ENCODE measurements at regions not wholly inside any gene's neighbourhood (a gene's known extent, or its start where the extent isn't known, plus 50 kb on each side); places are given as distances from the start of the nearest gene placed in this dataset.
A peak's percentile ranks its signal among the peaks of the same experiment; 100 is the strongest.
"Not testable (repeated sequence)": the region's sequence is repeated elsewhere in the genome, so short reads cannot be mapped to it uniquely, and the experiment has no call there.

DNA sequence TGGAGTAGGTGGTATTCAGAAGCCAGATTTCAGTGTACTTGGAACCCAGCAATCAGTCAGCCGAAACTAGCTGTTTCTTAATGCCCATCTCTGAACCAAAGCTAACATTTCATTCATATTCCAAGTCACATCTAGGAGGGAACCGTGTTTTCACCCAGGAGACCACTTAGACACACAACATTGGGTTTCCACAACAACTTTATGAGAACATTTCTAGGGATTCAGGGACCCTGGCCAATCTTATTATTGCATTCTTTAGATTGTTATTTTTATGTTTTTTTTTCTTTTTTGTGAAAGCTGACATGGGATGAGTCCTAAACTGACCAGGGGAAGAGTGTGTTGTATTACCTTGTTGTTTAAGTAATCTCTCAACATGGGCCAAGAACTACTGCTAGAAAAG is 72.5 kb upstream of the KIAA0040 start:
- in situ Hi-C loops (cut with MboI; ENCODE audit: low pct_unique_long_range_greater_than_20kb in 2 of 9, low sequenced_read_pairs in 9 of 9, unreplicated experiment in 9 of 9) = no loop called here
- WGBS, 10 experiments = 0 to 89% (median 74%) methylated on average over 1 to 2 of the region's 2 CpGs; no CpG with 5 or more reads in 1 of the 10 experiments
- ATAC-seq (replicated peaks in 6 of 8) = no peak
- no peak overlapping the region for H3K4me3 ChIP-seq
- H3K27ac ChIP-seq = no peak overlapping the region
- H3K4me1 ChIP-seq (replicated peaks in 1 of 2) = no peaks in the 10 kb centered on the region

- in situ Hi-C loops (cut with MboI; ENCODE audit: low pct_unique_long_range_greater_than_20kb in 2 of 9, low sequenced_read_pairs in 9 of 9, unreplicated experiment in 9 of 9) = no loop called here
- WGBS, 10 experiments = 0 to 64% (median 20%) methylated on average over 1 of the region's 1 CpG; no CpG with 5 or more reads in 1 of the 10 experiments
- ATAC-seq (replicated peaks in 6 of 8) = peak in 2 of 8 experiments; percentile 74 to 83
- H3K4me3 ChIP-seq = no peak overlapping the region
- H3K27ac ChIP-seq = no peak overlapping the region
- no peaks in the 10 kb centered on the region for H3K4me1 ChIP-seq (replicated peaks in 1 of 2)
These were observed 70.0 kb upstream of the KIAA0040 start for GRCh38 chr1:175262621-175263020.

DNA sequence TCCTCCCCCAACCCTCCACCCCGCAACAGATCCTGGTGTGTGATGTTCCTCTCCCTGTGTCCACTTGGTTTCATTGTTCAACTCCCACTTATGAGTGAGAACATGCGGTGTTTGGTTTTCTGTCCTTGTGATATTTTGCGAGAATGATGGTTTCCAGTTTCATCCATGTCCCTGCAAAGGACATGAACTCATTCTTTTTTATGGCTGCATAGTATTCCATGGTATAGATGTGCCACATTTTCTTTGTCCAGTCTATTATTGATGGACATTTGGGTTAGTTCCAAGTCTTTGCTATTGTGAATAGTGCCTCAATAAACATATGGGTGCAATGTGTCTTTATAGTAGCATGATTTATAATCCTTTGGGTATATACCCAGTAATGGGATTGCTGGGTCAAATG is 63.7 kb upstream of the KIAA0040 start:
- H3K4me3 ChIP-seq; H3K27ac ChIP-seq; ATAC-seq (replicated peaks in 6 of 8); in situ Hi-C loops (cut with MboI; ENCODE audit: low pct_unique_long_range_greater_than_20kb in 2 of 9, low sequenced_read_pairs in 9 of 9, unreplicated experiment in 9 of 9); H3K4me1 ChIP-seq (replicated peaks in 1 of 2): not testable (repeated sequence)
- 0 to 100% (median 71%) methylated on average over 1 to 3 of the region's 3 CpGs; no CpG with 5 or more reads in 2 of the 10 experiments for WGBS, 10 experiments

DNA sequence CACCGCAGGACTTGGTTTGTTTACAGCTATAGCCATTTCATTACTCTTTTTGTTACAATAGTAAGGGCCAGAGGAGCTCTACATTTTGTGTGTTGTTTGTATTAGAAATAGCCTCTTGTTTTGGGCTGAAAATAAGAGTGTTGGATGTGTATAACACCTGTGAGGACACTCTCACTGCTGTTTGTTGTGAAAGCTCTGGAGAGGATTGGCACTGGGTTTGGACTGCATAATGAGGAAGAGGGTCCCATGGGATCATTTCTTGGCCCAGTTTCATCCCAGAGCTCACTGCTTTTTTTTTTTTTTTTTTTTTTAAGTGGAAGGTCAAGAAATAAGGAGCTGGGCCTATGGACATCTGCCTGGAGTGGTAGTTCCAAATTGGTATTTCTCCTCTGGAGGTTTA is 61.6 kb upstream of the KIAA0040 start:
- Histone ChIP-seq H3K27ac (no peak overlapping the region), H3K4me1 (replicated peaks in 1 of 2) (no peaks in the 10 kb centered on the region), H3K4me3 (no peak overlapping the region)
- in situ Hi-C loops (cut with MboI; ENCODE audit: low pct_unique_long_range_greater_than_20kb in 2 of 9, low sequenced_read_pairs in 9 of 9, unreplicated experiment in 9 of 9) = no loop called here
- WGBS, 10 experiments = 0 to 100% (median 90%) methylated on average over 1 of the region's 1 CpG; no CpG with 5 or more reads in 3 of the 10 experiments
- ATAC-seq (replicated peaks in 6 of 8) = no peak

GRCh38 chr1:175252561-175252960 is 60.0 kb upstream of the KIAA0040 start:
- ATAC-seq (replicated peaks in 6 of 8) = no peak
- in situ Hi-C loops (cut with MboI; ENCODE audit: low pct_unique_long_range_greater_than_20kb in 2 of 9, low sequenced_read_pairs in 9 of 9, unreplicated experiment in 9 of 9) = no loop called here
- WGBS, 10 experiments = 0 to 100% (median 51%) methylated on average over 1 to 2 of the region's 2 CpGs

GRCh38 chr1:175250027-175250426 is 57.5 kb upstream of the KIAA0040 start:
- Histone ChIP-seq H3K27ac (no peak overlapping the region), H3K4me3 (no peak overlapping the region), H3K4me1 (replicated peaks in 1 of 2) (no peaks in the 10 kb centered on the region)
- ATAC-seq (replicated peaks in 6 of 8) = no peak
- in situ Hi-C loops (cut with MboI; ENCODE audit: low pct_unique_long_range_greater_than_20kb in 2 of 9, low sequenced_read_pairs in 9 of 9, unreplicated experiment in 9 of 9) = no loop called here

More at GRCh38 chr1:175252561-175252960, 60.0 kb upstream of the KIAA0040 start:
- no peak overlapping the region for H3K4me3 ChIP-seq
- no peaks in the 10 kb centered on the region for H3K4me1 ChIP-seq (replicated peaks in 1 of 2)
- H3K27ac ChIP-seq = no peak overlapping the region

DNA sequence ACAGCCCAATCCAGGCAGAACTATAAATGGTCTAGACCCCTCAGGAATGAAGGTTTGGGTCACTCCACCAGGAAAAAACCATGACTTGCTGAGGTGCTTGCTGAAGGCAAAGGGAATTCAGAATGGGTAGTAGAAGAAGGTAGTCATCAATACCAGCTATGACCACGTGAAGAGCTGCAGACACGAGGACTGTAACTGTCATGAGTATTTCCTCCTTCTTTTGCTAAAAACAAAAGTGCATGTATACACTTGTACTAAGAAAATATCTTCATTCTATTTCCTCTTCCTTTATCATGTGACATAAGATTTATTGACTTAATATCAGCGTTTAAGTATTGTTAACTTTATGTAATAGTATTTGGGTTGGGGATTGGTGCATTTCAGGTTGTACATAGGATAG is 55.5 kb upstream of the KIAA0040 start:
- H3K4me3 ChIP-seq; ATAC-seq (replicated peaks in 6 of 8); H3K4me1 ChIP-seq (replicated peaks in 1 of 2); in situ Hi-C loops (cut with MboI; ENCODE audit: low pct_unique_long_range_greater_than_20kb in 2 of 9, low sequenced_read_pairs in 9 of 9, unreplicated experiment in 9 of 9); H3K27ac ChIP-seq: not testable (repeated sequence)
- 0 to 89% (median 79%) methylated on average over 1 to 3 of the region's 3 CpGs; no CpG with 5 or more reads in 2 of the 10 experiments for WGBS, 10 experiments

DNA sequence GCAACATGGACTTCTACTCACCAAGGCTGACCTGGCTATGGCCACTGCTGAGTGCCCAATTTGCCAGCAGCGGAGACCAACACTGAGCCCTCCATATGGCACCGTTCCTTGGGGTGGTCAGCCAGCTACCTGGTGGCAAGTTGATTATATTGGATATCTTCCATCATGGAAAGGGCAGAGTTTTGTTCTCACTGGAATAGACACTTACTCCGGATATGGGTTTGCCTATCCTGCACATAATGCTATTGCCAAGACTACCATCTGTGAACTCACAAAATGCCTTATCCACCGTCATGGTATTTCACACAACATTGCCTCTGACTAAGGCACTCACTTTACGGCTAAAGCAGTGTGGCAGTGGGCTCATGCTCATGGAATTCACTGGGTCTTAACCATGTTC is 54.5 kb upstream of the KIAA0040 start:
- ATAC-seq (replicated peaks in 6 of 8); in situ Hi-C loops (cut with MboI; ENCODE audit: low pct_unique_long_range_greater_than_20kb in 2 of 9, low sequenced_read_pairs in 9 of 9, unreplicated experiment in 9 of 9); H3K4me3 ChIP-seq; H3K27ac ChIP-seq; H3K4me1 ChIP-seq (replicated peaks in 1 of 2): not testable (repeated sequence)
- 0 to 95% (median 78%) methylated on average over 1 to 5 of the region's 5 CpGs; no CpG with 5 or more reads in 2 of the 10 experiments for WGBS, 10 experiments

GRCh38 chr1:175245324-175245723 is 52.7 kb upstream of the KIAA0040 start:
- WGBS, 10 experiments = 0 to 100% (median 100%) methylated on average over 1 of the region's 1 CpG; no CpG with 5 or more reads in 5 of the 10 experiments
- in situ Hi-C loops (cut with MboI; ENCODE audit: low pct_unique_long_range_greater_than_20kb in 2 of 9, low sequenced_read_pairs in 9 of 9, unreplicated experiment in 9 of 9) = no loop called here
- H3K27ac ChIP-seq = no peak overlapping the region
- H3K4me3 ChIP-seq = no peak overlapping the region
- no peaks in the 10 kb centered on the region for H3K4me1 ChIP-seq (replicated peaks in 1 of 2)
- ATAC-seq (replicated peaks in 6 of 8) = no peak

GRCh38 chr1:175244206-175244605 is 51.6 kb upstream of the KIAA0040 start:
- no peak overlapping the region for H3K4me3 ChIP-seq
- WGBS, 10 experiments = 0 to 100% (median 77%) methylated on average over 1 of the region's 1 CpG; no CpG with 5 or more reads in 5 of the 10 experiments
- no peaks in the 10 kb centered on the region for H3K4me1 ChIP-seq (replicated peaks in 1 of 2)
- in situ Hi-C loops (cut with MboI; ENCODE audit: low pct_unique_long_range_greater_than_20kb in 2 of 9, low sequenced_read_pairs in 9 of 9, unreplicated experiment in 9 of 9) = no loop called here
- no peak overlapping the region for H3K27ac ChIP-seq
- no peak for ATAC-seq (replicated peaks in 6 of 8)
